Urothelium cell line (cell line): ENCODE measurements at regions not wholly inside any gene's neighbourhood (a gene's known extent, or its start where the extent isn't known, plus 50 kb on each side); places are given as distances from the start of the nearest gene placed in this dataset.
"Not testable (repeated sequence)": the region's sequence is repeated elsewhere in the genome, so short reads cannot be mapped to it uniquely, and the experiment has no call there.

ENCODE experiments used
- DNase-seq: peaks from one replicate; pipeline ENCODE4 v3.0.0; 2011; ENCODE audit warnings: low spot score, mixed read lengths
- FAIRE-seq: peaks from 2 replicates; lab custom pipeline; 2011; peaks lifted over from hg19 to GRCh38; lab: Jason Lieb, UNC

DNA sequence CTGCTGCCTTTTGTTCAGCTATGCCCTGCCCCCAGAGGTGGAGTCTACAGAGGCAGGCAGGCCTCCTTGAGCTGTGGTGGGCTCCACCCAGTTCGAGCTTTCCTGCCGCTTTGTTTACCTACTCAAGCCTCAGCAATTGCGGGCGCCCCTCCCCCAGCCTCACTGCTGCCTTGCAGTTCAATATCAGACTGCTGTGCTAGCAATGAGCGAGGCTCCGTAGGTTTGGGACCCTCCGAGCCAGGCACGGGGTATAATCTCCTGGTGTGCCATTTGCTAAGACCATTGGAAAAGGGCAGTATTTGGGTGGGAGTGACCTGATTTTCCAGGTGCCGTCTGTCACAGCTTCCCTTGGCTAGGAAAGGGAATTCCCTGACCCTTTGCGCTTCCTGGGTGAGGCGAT is 51.9 kb downstream of the DIPK2A start:
- not testable (repeated sequence) for FAIRE-seq, DNase-seq

DNA sequence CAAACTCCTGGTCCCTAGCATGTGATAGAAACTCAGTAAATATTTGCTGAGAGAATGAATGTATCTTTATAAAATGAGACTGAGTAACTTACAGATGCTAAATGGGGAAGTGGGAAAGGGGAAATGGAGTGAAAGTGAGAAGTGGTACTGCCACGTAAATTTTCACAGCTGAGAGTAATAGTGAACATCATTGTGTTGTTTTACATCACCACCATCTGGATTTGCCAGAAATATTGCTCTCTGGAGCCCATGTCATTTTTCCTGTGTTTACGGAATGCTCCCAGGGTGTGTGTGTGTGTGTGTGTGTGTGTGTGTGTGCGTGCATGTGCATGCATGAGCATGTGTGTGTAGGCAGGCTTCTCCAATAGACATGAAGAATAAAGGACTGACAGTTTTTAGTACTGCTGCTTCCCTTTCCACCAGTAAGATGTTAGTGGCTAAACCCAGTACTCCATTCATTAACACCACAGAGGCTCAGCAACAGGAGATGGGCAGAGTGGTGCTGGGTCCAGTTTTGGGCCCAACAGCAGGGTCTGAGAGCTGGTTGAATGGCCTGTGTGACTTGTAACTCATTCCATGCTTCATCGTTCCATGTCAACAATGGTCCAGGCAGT is 57.3 kb downstream of the DIPK2A start:
- DNase-seq (no peak), FAIRE-seq (no peak)

DNA sequence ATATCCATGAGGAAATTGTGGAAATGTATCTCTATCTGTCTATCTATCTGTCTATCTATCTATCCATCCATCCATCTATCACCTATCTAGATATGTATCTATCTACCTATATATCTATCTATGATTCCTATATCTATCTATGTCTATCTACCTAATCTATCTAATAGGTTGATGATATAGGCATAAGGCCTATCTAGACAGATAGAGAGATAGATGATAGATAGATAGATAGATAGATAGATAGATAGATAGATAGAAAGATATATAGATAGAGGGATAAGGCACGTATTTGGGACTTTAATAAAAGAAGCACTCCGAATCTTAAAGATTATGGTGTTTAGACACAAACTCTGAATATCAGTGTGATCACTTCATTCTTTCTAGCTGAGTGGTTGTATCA is 58.1 kb downstream of the DIPK2A start:
- no peak for FAIRE-seq
- DNase-seq: no peak

DNA sequence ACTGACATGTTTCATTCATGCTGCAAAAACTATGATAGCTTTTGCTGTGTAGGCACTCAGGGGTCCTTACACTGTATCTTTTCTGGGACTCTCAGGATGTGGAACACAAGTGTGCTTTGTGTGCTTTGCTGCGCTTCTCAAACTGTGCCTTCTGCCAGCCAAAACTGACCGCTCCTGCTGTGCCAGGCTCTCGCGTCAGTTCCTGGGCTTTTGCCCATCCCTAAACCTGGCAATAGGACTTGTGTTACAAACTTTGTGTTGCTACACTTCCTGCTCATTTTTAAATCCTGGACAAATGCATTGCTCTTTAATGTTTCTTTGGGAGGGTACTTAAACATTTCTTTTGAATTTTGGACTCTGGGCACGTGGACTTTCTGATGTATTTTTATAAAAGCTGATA is 60.3 kb downstream of the DIPK2A start:
- FAIRE-seq: no peak
- DNase-seq: no peak

DNA sequence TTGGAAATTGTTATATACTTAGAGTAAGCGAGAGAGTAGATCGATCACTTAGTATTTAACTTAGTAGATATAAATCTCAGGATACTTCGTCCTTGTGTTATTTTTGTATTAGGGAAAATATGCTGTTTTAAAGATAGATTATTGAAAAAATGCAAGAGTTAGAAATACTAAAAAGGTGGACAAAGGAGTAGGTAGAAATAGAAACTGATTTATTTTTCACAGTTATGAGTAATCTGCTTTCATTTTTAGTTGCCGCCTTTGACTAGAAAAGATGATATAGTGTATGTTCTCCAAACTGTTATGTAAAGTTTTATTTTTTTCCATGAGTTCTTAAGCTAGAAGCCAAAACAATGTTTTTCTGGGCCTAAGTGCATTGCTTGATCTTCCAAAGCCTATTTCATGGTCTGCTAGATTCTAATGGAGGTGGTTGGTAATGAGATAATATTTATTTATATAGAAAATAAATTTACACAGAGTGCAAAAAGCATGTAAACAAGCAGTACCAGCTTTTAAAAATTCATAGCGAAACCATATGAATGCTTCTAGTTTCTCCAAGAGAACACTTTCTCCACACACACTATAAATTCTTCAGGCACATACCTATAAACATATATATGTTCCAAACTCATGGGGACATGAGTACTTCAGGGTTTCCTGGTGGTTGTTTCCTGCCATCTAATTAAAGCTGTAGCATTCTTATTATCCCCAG is 61.1 kb downstream of the DIPK2A start:
- FAIRE-seq: no peak
- no peak for DNase-seq

DNA sequence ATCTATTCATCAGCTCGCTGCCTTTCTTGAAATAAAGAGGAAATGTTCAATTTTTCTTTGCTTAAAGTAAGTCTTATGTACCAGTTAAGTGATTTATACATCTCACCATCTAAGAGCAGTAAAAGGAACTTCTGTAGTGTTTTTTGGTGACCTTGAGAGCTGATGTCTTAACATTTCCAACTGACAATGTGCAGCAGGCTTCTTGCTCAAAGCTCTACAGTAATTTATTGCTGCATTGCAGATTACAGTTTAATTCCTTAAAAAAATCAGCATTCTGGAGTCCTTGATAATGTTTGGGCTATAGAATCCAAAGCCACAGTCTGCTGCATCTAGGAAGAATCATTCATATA is 61.6 kb downstream of the DIPK2A start:
- no peak for FAIRE-seq
- DNase-seq: no peak

DNA sequence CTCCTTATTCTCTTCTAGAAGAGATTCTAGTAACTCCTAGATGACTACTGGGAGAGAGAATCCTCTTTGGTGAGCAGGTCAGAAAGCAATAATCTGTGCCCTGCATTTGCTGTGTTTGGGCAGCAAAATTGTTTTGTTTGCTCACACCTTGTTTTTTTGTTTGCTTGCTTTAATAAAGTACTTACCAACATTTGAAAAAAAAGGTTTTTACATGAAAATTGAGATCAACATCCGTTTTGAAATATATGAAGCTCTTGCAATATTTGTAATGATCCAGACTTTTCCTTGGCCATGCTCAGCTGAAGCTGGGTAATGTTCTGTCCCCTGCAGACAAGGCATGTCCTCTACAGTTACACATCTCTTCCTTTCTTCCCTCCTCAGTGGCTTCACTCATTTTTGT is 62.2 kb downstream of the DIPK2A start:
- FAIRE-seq: no peak

DNA sequence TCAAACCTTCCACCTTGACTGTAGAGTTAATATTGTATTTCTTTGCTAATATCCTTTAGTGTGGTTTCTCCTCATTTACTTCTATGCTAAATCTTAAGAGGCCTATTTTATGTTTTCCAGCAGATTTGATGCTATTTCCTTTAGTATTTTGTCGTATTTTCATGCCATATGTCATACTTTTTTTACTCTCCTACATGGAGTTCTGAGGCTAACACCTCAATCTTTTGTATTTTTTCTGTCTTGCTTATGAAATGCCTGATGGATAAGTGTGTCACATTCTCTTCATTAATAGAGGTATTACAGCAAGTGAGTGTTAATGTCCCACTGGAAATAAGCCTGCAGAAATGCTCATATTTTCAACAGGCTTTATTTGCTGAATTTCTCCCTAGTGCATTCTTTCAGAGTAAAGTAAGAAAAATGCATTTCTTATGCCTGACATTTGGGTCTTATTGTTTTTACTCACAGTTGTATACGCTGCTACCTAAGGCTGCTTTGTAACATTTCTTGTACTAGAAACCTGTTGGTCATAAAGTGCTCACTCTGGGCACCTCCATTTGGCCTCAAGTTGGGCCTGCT is 63.2 kb downstream of the DIPK2A start:
- DNase-seq (no peak), FAIRE-seq (no peak)

More for the DNA sequence above, 62.2 kb downstream of the DIPK2A start:
- DNase-seq: no peak

DNA sequence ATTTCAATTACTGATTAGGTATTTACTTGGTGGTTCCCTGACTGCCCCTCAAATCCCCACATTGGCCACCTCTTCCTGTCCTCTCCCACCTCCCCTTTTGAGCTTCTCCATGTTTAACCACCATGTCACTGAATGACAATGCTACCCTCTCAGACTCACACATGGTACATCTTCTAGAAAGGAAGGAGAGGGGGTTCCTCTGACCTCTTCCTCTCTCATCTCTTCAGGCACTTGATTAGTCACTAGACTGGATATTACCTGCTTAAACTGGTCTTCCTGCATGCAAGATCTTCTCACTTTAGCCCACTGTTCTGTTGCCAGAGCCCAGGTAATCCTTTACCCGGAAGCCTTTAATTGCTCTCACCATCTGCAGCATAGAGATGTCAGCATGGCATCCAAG is 64.9 kb downstream of the DIPK2A start:
- no peak for FAIRE-seq

DNA sequence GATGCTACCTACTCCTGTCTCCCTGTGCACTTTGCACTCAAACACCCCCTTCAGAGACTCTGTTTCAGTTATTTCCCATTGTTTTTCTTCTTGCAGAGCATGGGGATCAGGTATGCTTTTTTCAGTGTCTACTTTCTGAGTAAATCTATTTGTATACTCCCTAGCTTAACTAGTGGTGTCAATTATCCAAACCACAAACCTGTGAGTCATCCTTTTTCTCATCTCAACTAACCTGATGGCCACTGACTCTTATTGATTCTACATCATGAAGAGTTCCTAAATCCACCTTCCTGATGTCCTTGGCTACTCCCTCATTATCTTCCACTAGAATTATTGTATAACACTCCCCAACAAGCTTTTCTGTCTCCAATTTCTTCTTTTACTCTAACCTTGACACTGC is 68.0 kb downstream of the DIPK2A start:
- no peak for FAIRE-seq

More for the DNA sequence above, 64.9 kb downstream of the DIPK2A start:
- DNase-seq: no peak

DNA sequence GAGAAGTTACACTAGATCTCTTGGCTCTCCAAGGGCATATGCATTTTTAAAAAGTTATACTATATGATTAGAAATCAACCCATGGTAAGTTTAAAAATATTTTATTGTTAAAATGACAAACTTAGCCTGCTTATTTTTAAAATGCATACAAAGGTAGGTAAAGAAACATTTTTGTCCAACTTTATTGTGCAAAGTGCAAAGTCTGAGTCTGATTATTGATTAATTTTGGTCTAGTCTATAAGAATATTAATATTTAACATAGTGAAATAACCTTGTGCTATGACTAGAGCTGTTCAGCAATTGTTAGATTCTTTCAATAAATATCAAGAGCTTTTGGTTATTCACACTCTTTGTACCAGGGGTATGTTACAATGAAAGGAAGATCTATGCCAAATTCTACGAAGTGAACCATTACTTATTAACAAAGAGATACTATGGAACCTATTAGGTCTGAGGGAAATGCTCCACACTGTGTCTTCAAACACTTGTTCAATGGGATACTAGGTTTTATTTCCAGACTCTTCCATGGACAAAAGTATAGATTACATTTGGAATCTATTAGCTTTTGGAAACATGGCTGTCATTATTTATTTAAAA is 70.4 kb downstream of the DIPK2A start:
- DNase-seq (no peak), FAIRE-seq (no peak)

More for the DNA sequence above, 68.0 kb downstream of the DIPK2A start:
- peak; percentile 9 for DNase-seq

DNA sequence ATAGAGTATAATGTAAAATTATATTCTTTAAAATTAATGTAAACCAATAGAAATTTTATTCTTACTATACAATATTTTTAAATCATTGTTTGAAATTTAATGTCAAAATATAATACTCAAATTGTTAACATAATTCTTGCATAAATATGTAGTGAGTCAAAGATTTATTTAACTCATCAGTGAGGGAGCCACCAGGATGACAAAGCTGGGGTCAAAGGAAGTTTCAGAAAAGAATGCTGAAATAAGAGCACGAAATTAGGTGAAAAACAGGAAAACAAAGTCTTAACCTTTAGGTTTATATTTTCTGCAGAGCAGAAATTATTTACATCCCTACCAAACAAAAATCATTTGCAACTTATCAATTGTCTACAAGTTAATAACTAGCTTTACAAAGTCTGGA is 74.1 kb downstream of the DIPK2A start:
- DNase-seq (no peak), FAIRE-seq (no peak)

DNA sequence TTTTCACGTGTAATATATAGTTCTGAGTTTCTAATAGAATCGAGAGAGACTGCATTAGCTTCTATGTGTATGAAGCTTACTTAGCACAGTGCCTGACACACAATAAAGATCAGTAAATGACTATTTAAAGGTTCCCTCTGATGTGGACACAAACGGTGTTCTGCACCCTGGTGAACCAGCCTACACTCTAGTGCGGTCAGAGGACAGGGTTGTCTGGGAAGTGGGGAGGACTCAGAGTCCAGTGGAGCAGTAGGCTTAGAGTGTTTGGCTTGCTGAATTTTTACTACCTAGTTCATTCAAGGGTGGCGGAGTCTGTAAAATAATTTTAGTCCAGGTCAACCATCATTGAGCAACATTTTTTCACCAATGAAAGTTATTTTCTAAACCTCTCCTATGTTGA is 77.8 kb downstream of the DIPK2A start:
- no peak for FAIRE-seq
- no peak for DNase-seq

DNA sequence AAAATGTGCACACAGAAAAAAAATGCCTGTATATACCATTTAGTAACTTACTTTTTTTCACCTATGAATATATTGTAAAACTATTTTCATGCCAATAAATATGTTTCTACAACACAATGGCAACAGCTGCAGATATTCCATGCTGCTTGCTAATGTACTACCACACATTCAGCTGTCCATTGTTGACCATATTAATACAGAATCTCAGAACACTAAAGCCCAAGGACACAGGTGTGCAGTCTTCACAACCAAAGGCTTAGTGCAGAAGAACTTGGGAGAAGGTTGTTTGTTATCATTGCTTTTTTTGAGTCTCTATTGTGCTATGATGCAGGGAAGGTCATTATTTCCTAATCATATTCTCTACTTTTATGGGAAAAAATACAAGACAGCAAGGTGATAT is 79.6 kb downstream of the DIPK2A start:
- FAIRE-seq (no peak), DNase-seq (no peak)

DNA sequence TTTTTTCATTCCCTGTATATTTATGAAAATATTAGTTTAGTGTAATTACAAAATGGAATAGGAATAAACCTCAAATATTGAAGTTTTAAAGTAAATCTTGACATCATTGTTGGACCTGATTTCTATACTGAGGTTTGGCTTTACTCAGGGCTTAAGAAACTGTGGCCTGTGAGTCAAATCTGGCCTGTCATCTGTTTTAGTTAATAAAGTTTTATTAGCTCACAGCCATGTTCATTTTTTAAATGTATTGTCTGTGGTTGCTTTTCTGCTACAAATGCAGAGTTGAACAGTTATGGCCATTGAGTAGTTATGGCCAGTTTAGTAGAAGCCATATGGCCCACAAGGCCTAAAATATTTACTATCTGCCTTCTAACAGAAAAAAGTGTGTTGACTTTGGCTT is 80.7 kb downstream of the DIPK2A start:
- FAIRE-seq (no peak), DNase-seq (no peak)

DNA sequence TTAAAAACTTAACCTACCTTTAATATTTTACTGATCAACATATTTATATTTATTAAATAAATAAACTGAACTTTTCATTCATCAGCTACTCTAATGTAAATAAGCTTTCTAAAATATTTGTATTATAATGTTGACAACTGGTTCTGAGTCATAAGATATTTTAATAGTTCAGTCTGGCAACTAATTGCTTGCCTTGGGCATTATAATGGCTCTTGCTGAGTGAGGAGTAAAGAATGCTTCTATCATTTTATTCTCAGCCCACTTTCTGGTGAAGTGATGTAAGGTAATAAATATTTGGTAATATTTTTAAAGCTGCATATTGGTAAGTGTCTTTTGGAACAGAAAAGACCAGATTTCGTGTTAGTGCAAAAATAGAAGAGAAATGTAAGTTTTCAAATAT is 81.5 kb downstream of the DIPK2A start:
- no peak for DNase-seq
- no peak for FAIRE-seq

DNA sequence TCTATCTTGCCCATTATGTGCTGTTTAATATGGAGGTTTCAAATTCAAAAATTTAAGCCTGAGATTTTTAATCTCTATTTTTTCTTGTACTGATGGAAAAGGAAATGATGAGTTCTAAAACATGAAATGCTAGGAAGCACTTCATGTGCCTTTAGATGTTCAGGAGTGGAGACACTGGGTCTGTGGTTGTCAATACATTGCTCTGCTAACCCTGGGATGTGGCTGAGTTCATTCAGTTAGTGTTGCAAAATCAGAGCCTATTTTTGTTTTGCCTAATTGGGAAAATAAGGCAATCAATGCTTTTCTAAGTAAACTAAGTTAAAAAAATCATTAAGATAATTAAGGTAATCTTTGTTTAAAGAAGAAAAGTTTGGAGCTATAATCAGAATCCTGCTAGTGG is 83.1 kb downstream of the DIPK2A start:
- FAIRE-seq: no peak
- DNase-seq: no peak

DNA sequence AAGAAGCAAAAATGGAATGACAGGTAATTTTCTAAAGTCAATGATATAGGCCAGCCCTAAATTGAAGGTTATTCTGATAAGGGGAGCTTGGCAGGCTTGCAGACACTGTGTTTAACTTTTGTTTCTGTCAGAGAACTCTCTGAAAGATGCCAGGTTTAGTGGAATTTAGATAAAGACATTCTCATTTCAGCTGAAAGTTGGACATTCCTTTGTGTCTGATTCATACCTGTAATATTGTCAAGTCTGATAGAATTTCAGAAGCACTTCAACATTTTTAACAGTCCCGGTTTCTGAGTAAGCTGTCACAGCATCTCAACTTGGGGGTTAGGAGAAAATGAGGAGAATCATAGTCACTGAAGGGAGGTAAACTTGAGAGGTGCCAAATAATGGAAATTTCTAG is 84.0 kb downstream of the DIPK2A start:
- peak; percentile 5 for DNase-seq
- no peak for FAIRE-seq

DNA sequence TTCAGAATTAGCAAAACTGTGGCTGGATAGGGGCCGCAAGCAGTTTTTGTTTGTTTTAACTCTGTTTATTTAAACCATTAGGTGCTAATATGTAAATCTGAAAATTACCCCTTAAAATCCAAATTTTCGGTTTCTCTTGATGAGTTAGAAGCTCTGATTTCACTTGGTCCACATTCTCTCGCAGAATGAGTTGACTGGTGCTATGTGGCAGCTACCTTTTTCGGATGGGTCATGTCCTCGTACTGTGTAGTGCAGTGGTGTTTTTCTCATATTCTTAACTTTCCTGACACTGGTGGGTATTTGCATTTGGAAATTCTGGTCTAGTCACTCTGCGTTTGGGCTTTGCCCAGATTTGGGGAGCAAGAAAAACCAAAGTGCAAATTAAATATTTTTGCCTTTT is 87.1 kb downstream of the DIPK2A start:
- FAIRE-seq (no peak), DNase-seq (no peak)

DNA sequence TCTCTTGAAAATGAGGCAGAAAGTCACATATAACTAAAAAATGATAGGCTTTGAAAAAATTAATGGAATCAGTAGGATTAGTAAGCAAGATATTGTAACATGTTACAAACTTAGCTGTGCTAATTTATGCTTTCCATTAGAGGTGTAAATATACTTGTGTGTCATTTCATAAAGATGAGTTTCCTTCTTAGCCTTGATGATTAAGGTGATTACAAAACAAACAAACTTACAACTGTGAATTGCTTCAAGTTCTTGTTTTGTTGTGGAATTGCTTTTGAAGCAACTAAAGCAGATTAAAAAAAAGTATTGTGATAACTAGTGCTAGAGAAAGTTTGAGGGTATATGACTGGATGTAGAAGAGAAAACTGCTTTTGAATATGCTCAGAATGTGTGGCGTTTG is 87.9 kb downstream of the DIPK2A start:
- no peak for DNase-seq
- no peak for FAIRE-seq

DNA sequence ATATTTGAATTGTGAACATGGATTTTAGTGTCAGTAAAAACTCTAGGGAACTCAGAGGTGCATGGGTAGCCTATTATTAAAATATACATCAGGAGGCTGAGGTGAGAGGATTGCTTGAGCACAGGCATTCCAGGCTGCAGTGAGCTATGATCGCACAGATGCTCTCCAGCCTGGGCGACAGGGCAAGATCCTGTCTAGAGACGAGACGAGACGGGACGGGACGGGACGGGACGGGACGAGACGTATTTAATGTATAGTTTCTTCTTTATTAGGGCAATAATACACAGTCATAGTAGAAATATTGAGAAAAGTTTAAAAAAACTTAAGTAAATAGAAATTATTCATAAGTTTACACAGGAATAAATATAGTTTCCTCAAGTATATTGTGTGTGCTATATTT is 89.3 kb downstream of the DIPK2A start:
- no peak for DNase-seq
- no peak for FAIRE-seq

DNA sequence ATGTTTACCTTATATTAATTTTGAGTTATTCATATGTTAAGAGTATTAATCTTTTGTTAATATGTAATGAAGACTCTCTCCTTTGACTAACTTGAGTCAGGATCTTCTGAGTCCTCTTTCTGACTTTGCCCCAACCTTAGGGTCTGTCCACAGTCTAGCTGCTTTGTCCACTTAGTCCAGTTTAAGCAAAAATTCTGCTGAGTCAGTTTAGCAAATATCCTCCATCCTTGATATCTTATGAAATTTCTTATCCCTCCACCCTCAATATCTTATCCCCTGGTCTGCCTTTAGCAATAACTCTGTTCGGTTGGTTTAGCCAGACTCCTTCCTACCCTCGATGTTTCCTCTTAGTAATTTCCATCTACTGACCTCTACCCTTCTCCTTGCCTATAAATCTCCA is 91.7 kb downstream of the DIPK2A start:
- DNase-seq (no peak), FAIRE-seq (no peak)
